Ishikawa (cell line): ENCODE measurements at regions not wholly inside any gene's neighbourhood (a gene's known extent, or its start where the extent isn't known, plus 50 kb on each side); places are given as distances from the start of the nearest gene placed in this dataset.

ENCODE experiments used
- CEBPB ChIP-seq: IDR thresholded peaks from 2 replicates; pipeline ENCODE4 v1.6.1; 2012
- CREB1 ChIP-seq: IDR thresholded peaks from 2 replicates; pipeline ENCODE4 v1.6.1; 2012; ENCODE audit warnings: low read depth
- EGR1 ChIP-seq: IDR thresholded peaks from 2 replicates; pipeline ENCODE4 v1.6.1; 2012
- EP300 ChIP-seq: IDR thresholded peaks from 2 replicates; pipeline ENCODE4 v1.6.1; 2012; ENCODE audit warnings: borderline replicate concordance
- FOXM1 ChIP-seq: IDR thresholded peaks from 2 replicates; pipeline ENCODE4 v1.6.1; 2012; ENCODE audit warnings: low read depth, borderline replicate concordance
- MAX ChIP-seq: IDR thresholded peaks from 2 replicates; pipeline ENCODE4 v1.6.1; 2012
- RAD21 ChIP-seq: IDR thresholded peaks from 2 replicates; pipeline ENCODE4 v1.6.1; 2012; ENCODE audit warnings: low read depth
- REST ChIP-seq: IDR thresholded peaks from 2 replicates; pipeline ENCODE4 v1.6.1; 2012; ENCODE audit warnings: low read depth, mild to moderate bottlenecking
- TAF1 ChIP-seq: IDR thresholded peaks from 2 replicates; pipeline ENCODE4 v1.6.1; 2012; ENCODE audit warnings: low read depth, mild to moderate bottlenecking
- TCF12 ChIP-seq: IDR thresholded peaks from 2 replicates; pipeline ENCODE4 v1.6.1; 2012; ENCODE audit warnings: low read depth
- USF1 ChIP-seq: IDR thresholded peaks from 2 replicates; pipeline ENCODE4 v1.6.1; 2012
- YY1 ChIP-seq: IDR thresholded peaks from 2 replicates; pipeline ENCODE4 v1.6.1; 2012; ENCODE audit warnings: low read depth

- TF ChIP-seq MAX: no peak
- TF ChIP-seq RAD21: no peak
- no peak for TF ChIP-seq CREB1
- TF ChIP-seq TAF1: no peak
- TF ChIP-seq FOXM1: no peak
- TF ChIP-seq EP300: no peak
- no peak for TF ChIP-seq REST
- TF ChIP-seq CEBPB: no peak
- TF ChIP-seq USF1: no peak
- no peak for TF ChIP-seq EGR1
- TF ChIP-seq YY1: no peak
- TF ChIP-seq TCF12: no peak
Measured at GRCh38 chr3:56980798-56981390, 79.6 kb upstream of the SPATA12 start.
